GM10248 (cell line): ENCODE measurements at regions not wholly inside any gene's neighbourhood (a gene's known extent, or its start where the extent isn't known, plus 50 kb on each side); places are given as distances from the start of the nearest gene placed in this dataset.

Source experiments
- CTCF ChIA-PET: fragments of 300-600 bp; sonication (Branson Sonifier 250); formaldehyde crosslinking; extraction: SDS; loops from one replicate; lab custom pipeline; 2021; ENCODE audit warnings: antibody characterized with exemption; lab: Yijun Ruan, JAX
- POLR2A ChIA-PET: fragments of 350-650 bp; sonication (Branson Sonifier 250); formaldehyde crosslinking; extraction: SDS; loops from one replicate; lab custom pipeline; 2020; ENCODE audit warnings: antibody characterized with exemption; lab: Yijun Ruan, JAX
- DNase-seq: peaks from one replicate; pipeline ENCODE4 v3.0.0; 2012; ENCODE audit errors: extremely low spot score
- TF ChIP-seq, protein P1 (sequence below): IDR thresholded peaks from 2 replicates; pipeline ENCODE4 v1.5.1; 2012; ENCODE audit warnings: mild to moderate bottlenecking, low read depth; ENCODE audit errors: extremely low read depth, missing control alignments, control extremely low read depth

DNA sequence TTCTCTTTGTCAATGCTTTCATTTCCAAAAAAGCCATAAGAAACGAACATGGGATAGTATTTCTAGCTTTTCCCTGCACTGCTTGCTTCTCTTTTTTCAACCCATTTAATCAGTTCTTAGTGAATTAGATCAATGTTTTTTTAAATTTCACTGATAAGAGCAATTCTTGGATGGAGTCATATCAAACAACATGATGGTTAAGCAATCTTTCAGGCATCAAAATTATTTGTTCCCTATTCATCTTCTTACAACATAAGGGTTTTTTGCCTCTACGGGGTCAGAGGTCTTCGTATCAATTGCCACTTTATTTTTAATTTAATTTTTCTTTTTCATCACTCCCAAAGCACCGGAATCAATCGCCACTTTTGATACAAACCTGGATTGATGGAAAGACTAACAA lies 103.8 kb upstream of the RESF1 start:
- POLR2A ChIA-PET, result no interaction called here
- CTCF ChIA-PET, result interaction anchor here (1.0 to 1.6 kb wide), 3 partner anchors 12 to 20 kb away, joined by 3 read pairs; no protein-coding TSS in a partner anchor
- DNase-seq, result no peak
- TF ChIP-seq, protein P1, sequence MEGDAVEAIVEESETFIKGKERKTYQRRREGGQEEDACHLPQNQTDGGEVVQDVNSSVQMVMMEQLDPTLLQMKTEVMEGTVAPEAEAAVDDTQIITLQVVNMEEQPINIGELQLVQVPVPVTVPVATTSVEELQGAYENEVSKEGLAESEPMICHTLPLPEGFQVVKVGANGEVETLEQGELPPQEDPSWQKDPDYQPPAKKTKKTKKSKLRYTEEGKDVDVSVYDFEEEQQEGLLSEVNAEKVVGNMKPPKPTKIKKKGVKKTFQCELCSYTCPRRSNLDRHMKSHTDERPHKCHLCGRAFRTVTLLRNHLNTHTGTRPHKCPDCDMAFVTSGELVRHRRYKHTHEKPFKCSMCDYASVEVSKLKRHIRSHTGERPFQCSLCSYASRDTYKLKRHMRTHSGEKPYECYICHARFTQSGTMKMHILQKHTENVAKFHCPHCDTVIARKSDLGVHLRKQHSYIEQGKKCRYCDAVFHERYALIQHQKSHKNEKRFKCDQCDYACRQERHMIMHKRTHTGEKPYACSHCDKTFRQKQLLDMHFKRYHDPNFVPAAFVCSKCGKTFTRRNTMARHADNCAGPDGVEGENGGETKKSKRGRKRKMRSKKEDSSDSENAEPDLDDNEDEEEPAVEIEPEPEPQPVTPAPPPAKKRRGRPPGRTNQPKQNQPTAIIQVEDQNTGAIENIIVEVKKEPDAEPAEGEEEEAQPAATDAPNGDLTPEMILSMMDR, result no peak

DNA sequence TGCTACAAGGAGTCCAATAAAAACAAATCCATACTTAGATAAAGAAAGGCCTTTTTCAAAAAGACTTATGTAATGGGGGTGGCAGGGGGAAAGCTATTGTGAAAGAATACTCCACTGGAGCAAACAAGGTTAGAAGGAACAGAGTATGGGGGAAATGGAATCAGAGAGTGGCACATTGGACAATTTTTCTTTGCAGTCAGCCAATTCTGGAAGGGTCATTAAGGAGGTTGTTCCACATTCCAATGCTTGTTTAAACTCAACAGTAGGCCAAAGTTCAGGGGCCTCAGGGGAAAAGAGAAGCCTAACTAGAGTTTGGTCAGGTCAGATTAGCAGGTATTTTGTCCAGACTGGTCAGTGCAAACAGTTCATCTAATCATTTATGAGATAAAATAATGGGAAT lies 105.2 kb upstream of the RESF1 start:
- ChIA-PET CTCF (no interaction called here), POLR2A (no interaction called here)
- TF ChIP-seq, protein P1, result no peak
- no peak for DNase-seq

DNA sequence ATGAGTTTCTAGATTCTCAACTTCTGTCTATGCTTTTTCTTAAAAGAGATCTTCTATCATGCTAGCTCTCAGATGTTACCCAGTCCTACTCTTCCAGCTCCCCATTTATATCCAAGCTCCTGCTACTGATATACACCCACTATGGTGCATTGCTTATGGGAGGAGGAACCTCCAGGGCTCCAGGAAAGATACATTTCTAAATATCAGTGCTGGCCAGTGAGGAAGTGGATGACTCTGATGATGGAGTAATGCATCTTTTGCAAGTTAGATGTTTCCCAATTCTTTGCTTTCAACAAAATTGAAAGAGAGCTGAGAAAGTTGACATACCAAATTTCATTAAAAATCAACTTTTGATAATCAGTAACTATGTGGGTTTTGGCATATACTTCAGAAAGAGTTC lies 105.7 kb upstream of the RESF1 start:
- TF ChIP-seq, protein P1, result no peak
- ChIA-PET CTCF (no interaction called here), POLR2A (no interaction called here)
- DNase-seq, result no peak

DNA sequence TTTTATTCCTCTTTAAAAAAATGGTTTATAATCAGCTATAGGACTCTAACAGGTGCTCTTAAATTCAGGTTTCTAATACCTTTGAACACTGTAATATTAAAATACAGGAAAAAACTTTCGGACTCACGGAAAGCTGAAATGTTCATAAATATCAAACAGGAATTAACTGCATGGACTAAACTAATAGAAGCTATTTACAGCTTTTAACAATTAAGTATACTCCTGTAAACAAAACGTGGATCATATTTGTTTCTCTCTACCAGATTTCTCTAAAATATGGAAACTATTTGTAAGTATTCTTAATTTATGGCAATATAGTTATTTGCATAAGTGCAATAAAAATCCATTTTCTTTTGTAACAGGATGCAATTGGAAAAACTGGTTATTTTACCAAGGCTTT lies 108.9 kb upstream of the RESF1 start:
- ChIA-PET POLR2A (no interaction called here), CTCF (interaction anchor here (1.6 kb wide), 1 partner anchor 16 kb away, joined by 4 read pairs; no protein-coding TSS in a partner anchor)
- DNase-seq, result no peak
- TF ChIP-seq, protein P1, result no peak

DNA sequence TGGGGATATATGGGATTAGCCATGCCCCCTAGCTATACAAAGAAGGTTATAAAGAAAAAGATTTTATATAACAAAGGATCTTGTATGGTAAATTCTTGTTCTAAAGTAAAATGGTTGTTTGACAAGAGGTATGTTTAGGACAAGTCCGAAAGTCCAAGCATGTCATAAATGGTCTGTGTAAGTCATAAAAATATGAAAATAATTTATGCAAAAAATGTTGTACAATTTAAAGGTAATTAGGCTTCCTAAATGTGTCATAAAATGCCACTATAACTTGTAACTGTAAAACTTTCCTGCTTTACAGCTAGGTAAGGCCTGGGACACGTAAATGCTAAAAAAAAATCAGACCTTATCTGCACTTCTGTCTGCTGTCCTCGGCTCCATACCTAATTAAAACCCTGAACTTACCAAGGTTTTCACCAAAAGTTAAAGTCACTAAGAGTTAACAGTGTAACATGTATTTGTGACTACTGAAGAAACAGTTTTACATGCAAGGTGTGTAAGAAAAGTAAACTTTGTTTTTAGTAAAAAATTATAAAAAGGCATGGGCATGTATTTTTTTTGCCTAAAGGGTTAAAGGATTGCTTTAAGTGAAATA lies 110.0 kb upstream of the RESF1 start:
- ChIA-PET CTCF (interaction anchor here (1.6 to 1.7 kb wide), 2 partner anchors 12 to 17 kb away, joined by 4 to 5 read pairs; no protein-coding TSS in a partner anchor), POLR2A (no interaction called here)
- no peak for DNase-seq
- TF ChIP-seq, protein P1, result no peak

DNA sequence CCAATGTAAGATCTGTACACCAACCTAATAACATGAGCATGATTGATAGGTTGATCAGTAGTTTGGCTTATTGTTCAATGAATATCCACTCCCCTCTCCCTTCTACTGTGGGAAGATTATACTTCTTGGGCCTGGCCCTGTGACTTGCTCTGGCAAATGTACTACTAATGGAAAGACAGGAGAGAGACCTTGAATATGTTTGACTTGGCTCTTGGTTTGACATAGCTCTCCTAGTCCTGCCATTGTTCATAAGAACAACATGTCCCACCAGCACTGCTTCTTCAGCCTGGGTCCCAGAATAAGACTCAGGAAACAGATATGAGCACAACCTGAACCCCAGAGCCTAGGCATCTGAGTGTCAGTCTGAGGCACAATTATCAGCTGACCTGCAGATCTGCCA lies 112.8 kb upstream of the RESF1 start:
- DNase-seq, result no peak
- POLR2A ChIA-PET, result no interaction called here
- TF ChIP-seq, protein P1, result no peak
- CTCF ChIA-PET, result no interaction called here
